ENCODE measurements at regions not wholly inside any gene's neighbourhood (a gene's known extent, or its start where the extent isn't known, plus 50 kb on each side); places are given as distances from the start of the nearest gene placed in this dataset.
A peak's percentile ranks its signal among the peaks of the same experiment; 100 is the strongest.

- Histone ChIP-seq H3K27me3 (no peaks in the 10 kb centered on the region), H3K27ac (no peak overlapping the region), H3K4me1 (no peaks in the 10 kb centered on the region), H3K36me3 (no peaks in the 10 kb centered on the region), H3K9me3 (no peaks in the 10 kb centered on the region), H3K4me3 (no peak overlapping the region)
- intact Hi-C loops (cut with DNase I): no loop called here
- ATAC-seq (peak; percentile 56), DNase-seq (no peak)
- TF ChIP-seq CTCF (IDR thresholded peaks at IDR 0.05): no peak
Measured at GRCh38 chr3:41075975-41076374, 123.3 kb upstream of the CTNNB1 start.

GRCh38 chr3:41076399-41076798 is 122.9 kb upstream of the CTNNB1 start:
- Histone ChIP-seq H3K4me1 (no peaks in the 10 kb centered on the region), H3K4me3 (no peak overlapping the region), H3K27ac (no peak overlapping the region), H3K36me3 (no peaks in the 10 kb centered on the region), H3K9me3 (no peaks in the 10 kb centered on the region), H3K27me3 (no peaks in the 10 kb centered on the region)
- DNase-seq (no peak), ATAC-seq (no peak)
- TF ChIP-seq CTCF (IDR thresholded peaks at IDR 0.05): no peak
- intact Hi-C loops (cut with DNase I): no loop called here

- no peaks in the 10 kb centered on the region for H3K4me1 ChIP-seq
- no peak overlapping the region for H3K4me3 ChIP-seq
- ATAC-seq (no peak), DNase-seq (no peak)
- intact Hi-C loops (cut with DNase I): no loop called here
- TF ChIP-seq CTCF (IDR thresholded peaks at IDR 0.05): no peak
- no peaks in the 10 kb centered on the region for H3K36me3 ChIP-seq
- no peaks in the 10 kb centered on the region for H3K9me3 ChIP-seq
- no peaks in the 10 kb centered on the region for H3K27me3 ChIP-seq
- no peak overlapping the region for H3K27ac ChIP-seq
Measured at GRCh38 chr3:41080141-41080540, 119.2 kb upstream of the CTNNB1 start.

- intact Hi-C loops (cut with DNase I): no loop called here
- no peak overlapping the region for H3K4me3 ChIP-seq
- no peaks in the 10 kb centered on the region for H3K4me1 ChIP-seq
- DNase-seq: no peak
- H3K9me3 ChIP-seq: no peaks in the 10 kb centered on the region
- no peak for TF ChIP-seq CTCF (IDR thresholded peaks at IDR 0.05)
- H3K27ac ChIP-seq: no peak overlapping the region
- ATAC-seq: no peak
- H3K36me3 ChIP-seq: no peaks in the 10 kb centered on the region
- no peaks in the 10 kb centered on the region for H3K27me3 ChIP-seq
Measured at GRCh38 chr3:41088882-41089281, 110.4 kb upstream of the CTNNB1 start.

GRCh38 chr3:41089566-41089965 is 109.7 kb upstream of the CTNNB1 start:
- H3K9me3 ChIP-seq: no peaks in the 10 kb centered on the region
- TF ChIP-seq CTCF (IDR thresholded peaks at IDR 0.05): no peak
- no peak overlapping the region for H3K27ac ChIP-seq
- intact Hi-C loops (cut with DNase I): no loop called here
- no peaks in the 10 kb centered on the region for H3K4me1 ChIP-seq
- no peaks in the 10 kb centered on the region for H3K36me3 ChIP-seq
- H3K4me3 ChIP-seq: no peak overlapping the region
- H3K27me3 ChIP-seq: no peaks in the 10 kb centered on the region
- DNase-seq (no peak), ATAC-seq (no peak)

All from left lung (tissue), 4 donors.